ENCODE measurements at regions not wholly inside any gene's neighbourhood (a gene's known extent, or its start where the extent isn't known, plus 50 kb on each side); places are given as distances from the start of the nearest gene placed in this dataset.

DNA sequence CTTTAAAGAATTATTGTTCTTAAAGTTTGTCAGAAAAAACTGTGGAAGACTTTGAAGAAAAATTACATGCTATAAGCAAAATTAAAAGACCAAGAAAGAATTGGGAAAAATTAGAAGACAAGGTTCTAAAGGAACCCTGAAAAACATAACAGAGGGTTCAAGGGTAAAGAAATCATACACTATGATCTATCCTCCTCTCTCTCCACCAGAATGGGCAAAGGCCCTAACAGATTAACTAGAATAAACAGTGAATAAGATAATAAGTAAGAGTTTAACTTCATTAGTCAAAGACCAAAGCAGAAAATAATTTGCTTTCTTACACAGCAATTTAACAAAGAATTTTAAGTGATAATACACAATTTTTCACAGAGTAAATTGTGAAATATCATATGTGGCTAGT lies 201.2 kb upstream of the PDE10A start:
- ATAC-seq (replicated peaks; ENCODE audit: extremely low read depth, poor library complexity, severe bottlenecking) (no peak), DNase-seq (ENCODE audit: low spot score in 2 of 2) (no peak)
- Mint-ChIP-seq H3K36me3 (ENCODE audit: insufficient read depth) (no peaks in the 10 kb centered on the region), H3K27ac (ENCODE audit: low read depth) (no peak overlapping the region), H3K9me3 (peaks cover under 1% of the 10 kb centered on the region), H3K4me3 (no peak overlapping the region), H3K27me3 (peaks cover 78% of the 10 kb centered on the region), H3K4me1 (no peaks in the 10 kb centered on the region)

GRCh38 chr6:165863801-165864200 lies 200.8 kb upstream of the PDE10A start:
- H3K9me3 Mint-ChIP-seq: no peaks in the 10 kb centered on the region
- no peaks in the 10 kb centered on the region for H3K4me1 Mint-ChIP-seq
- H3K36me3 Mint-ChIP-seq (ENCODE audit: insufficient read depth): no peaks in the 10 kb centered on the region
- no peak overlapping the region for H3K4me3 Mint-ChIP-seq
- ATAC-seq (replicated peaks; ENCODE audit: extremely low read depth, poor library complexity, severe bottlenecking): no peak
- no peak for DNase-seq (ENCODE audit: low spot score in 2 of 2)
- H3K27ac Mint-ChIP-seq (ENCODE audit: low read depth): no peak overlapping the region
- H3K27me3 Mint-ChIP-seq: peaks cover 74% of the 10 kb centered on the region

- DNase-seq (ENCODE audit: low spot score in 2 of 2): no peak
- no peaks in the 10 kb centered on the region for H3K4me1 Mint-ChIP-seq
- H3K27me3 Mint-ChIP-seq: peaks cover 65% of the 10 kb centered on the region
- H3K9me3 Mint-ChIP-seq: no peaks in the 10 kb centered on the region
- H3K4me3 Mint-ChIP-seq: no peak overlapping the region
- H3K27ac Mint-ChIP-seq (ENCODE audit: low read depth): no peak overlapping the region
- ATAC-seq (replicated peaks; ENCODE audit: extremely low read depth, poor library complexity, severe bottlenecking): no peak
- no peaks in the 10 kb centered on the region for H3K36me3 Mint-ChIP-seq (ENCODE audit: insufficient read depth)
These were observed 199.8 kb upstream of the PDE10A start for GRCh38 chr6:165862813-165863212.

- ATAC-seq (replicated peaks; ENCODE audit: extremely low read depth, poor library complexity, severe bottlenecking) (no peak), DNase-seq (ENCODE audit: low spot score in 2 of 2) (no peak)
- Mint-ChIP-seq H3K4me3 (no peak overlapping the region), H3K4me1 (no peaks in the 10 kb centered on the region), H3K36me3 (ENCODE audit: insufficient read depth) (no peaks in the 10 kb centered on the region), H3K27me3 (peaks cover 66% of the 10 kb centered on the region), H3K9me3 (no peaks in the 10 kb centered on the region), H3K27ac (ENCODE audit: low read depth) (no peak overlapping the region)
These were observed 198.2 kb upstream of the PDE10A start for GRCh38 chr6:165861226-165861625.

DNA sequence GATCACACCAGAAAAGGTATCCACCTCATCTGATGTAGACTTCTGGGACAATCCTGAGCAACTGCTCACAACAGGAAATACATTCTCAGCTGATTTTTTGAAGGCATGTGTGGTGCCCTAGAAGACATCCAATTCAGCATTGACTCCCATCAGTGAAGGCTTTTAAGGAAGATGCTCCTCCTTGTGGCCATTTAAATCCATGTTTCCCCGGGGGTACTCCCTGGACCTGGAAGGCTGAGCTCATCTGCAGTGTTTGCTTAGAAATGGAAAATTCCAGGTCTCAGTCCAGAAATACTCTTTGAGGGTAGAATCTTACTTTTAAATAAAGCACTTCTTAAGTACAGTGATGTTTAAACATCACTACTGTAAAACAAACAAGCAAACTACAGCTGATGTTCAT lies 195.5 kb upstream of the PDE10A start:
- H3K36me3 Mint-ChIP-seq (ENCODE audit: insufficient read depth): no peaks in the 10 kb centered on the region
- DNase-seq (ENCODE audit: low spot score in 2 of 2) (no peak), ATAC-seq (replicated peaks; ENCODE audit: extremely low read depth, poor library complexity, severe bottlenecking) (no peak)
- H3K4me1 Mint-ChIP-seq: no peaks in the 10 kb centered on the region
- peaks cover 75% of the 10 kb centered on the region for H3K27me3 Mint-ChIP-seq
- no peak overlapping the region for H3K4me3 Mint-ChIP-seq
- H3K9me3 Mint-ChIP-seq: no peaks in the 10 kb centered on the region
- H3K27ac Mint-ChIP-seq (ENCODE audit: low read depth): no peak overlapping the region

- ATAC-seq (replicated peaks; ENCODE audit: extremely low read depth, poor library complexity, severe bottlenecking) (no peak), DNase-seq (ENCODE audit: low spot score in 2 of 2) (no peak)
- no peaks in the 10 kb centered on the region for H3K9me3 Mint-ChIP-seq
- peaks cover 71% of the 10 kb centered on the region for H3K27me3 Mint-ChIP-seq
- H3K4me1 Mint-ChIP-seq: no peaks in the 10 kb centered on the region
- H3K27ac Mint-ChIP-seq (ENCODE audit: low read depth): no peak overlapping the region
- H3K36me3 Mint-ChIP-seq (ENCODE audit: insufficient read depth): no peaks in the 10 kb centered on the region
- H3K4me3 Mint-ChIP-seq: no peak overlapping the region
These were observed 192.8 kb upstream of the PDE10A start for GRCh38 chr6:165855856-165856255.

DNA sequence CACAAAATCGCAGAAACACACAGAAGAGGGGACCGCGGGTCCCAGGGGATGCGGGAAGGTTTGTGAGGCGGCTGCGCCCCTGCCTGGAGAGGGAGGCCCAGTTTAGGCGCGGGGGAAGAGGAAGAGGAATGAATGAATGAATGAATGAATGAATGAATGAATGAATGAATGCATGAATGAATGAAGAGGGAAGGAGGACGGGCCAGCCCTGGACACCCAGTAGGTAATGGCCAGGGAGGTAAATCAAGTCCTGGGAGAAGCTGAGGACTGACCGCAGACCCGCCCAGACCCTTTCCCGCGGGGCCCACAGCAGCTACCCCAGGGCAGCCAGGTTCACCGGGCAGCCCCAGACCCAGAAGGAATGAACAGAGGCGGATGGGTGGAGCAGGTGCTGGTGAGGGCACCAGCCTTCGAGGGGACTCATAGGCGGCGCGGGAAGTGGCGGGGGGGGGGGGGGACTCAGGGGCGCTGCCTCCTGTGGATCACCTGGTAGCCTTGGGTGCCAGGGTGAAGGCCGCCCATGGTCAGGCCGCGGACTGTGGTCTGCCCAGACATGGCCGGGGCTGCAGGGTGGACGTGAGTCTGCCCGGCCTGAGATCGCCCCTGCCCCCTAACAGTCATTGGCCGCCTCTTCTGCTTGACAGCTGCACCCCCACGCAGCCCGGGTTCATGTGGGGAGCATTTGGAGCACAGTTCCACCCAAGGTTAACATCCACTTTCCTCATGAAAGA lies 192.0 kb upstream of the PDE10A start:
- Mint-ChIP-seq H3K27ac (ENCODE audit: low read depth) (no peak overlapping the region), H3K36me3 (ENCODE audit: insufficient read depth) (no peaks in the 10 kb centered on the region), H3K4me1 (no peaks in the 10 kb centered on the region), H3K4me3 (no peak overlapping the region), H3K9me3 (no peaks in the 10 kb centered on the region), H3K27me3 (peaks cover 68% of the 10 kb centered on the region)
- no peak for ATAC-seq (replicated peaks; ENCODE audit: extremely low read depth, poor library complexity, severe bottlenecking)
- no peak for DNase-seq (ENCODE audit: low spot score in 2 of 2)

DNA sequence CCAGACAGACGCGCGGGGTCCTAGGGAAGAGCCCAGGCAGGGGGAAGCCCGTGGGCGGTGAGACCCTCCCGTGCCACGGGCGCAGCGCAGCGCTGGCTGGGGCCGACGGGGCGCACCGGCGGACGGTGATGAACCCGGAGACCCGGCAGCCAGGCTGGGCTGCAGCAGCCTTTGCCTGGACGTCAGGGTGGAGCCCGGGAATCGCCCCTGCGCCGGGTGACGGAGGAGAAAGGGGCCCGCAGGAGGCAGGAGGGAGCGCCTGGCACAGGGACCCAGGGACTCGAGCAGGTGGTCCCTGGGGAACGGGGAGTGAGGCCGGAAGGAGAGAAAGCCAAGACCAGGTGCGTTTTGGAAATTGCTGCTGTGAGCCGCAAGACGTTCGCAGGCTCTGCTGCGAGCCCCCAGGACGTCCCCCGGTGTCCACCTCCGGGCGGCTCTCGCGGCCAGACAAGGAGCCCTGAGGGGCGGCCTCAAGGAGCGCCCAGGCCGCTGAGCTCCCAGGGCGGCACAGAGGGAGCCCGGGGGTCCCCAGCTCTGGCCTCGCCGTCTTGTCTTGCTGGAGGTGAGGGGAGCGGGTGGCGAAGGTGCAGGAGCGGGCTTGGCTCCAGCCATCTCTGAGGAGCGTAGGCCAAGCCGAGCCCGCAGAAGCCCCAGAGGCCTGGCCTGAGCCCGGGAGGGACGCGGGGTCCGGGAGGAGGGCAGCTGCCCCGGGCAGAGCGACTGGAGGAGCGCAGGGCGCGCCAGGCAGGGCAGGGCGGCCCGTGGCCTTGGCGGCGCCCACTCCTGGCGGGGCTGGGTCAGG lies 191.2 kb upstream of the PDE10A start:
- Mint-ChIP-seq H3K9me3 (no peaks in the 10 kb centered on the region), H3K27ac (ENCODE audit: low read depth) (no peak overlapping the region), H3K27me3 (peaks cover 67% of the 10 kb centered on the region), H3K4me3 (no peak overlapping the region), H3K4me1 (no peaks in the 10 kb centered on the region), H3K36me3 (ENCODE audit: insufficient read depth) (no peaks in the 10 kb centered on the region)
- DNase-seq (ENCODE audit: low spot score in 2 of 2) (no peak), ATAC-seq (replicated peaks; ENCODE audit: extremely low read depth, poor library complexity, severe bottlenecking) (no peak)

DNA sequence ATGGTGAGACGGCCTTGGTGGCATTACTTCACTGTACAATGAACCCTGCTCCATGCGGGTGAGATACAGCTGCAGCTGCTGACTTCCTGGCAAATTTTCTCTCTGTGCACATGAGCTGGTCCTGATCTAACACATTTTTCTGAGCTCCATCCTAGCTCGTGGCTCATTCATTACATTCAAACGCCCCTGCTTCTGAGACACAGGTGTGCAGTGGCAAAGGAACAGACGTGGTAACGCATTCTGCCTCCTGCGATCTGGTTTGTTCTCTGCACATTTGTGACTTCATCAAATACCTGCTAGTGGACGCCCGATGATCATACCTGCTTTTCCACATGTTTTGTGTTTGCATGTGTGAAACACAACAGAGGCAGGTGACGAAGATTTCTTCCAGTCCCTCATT lies 189.6 kb upstream of the PDE10A start:
- no peak for ATAC-seq (replicated peaks; ENCODE audit: extremely low read depth, poor library complexity, severe bottlenecking)
- no peak for DNase-seq (ENCODE audit: low spot score in 2 of 2)
- H3K27me3 Mint-ChIP-seq: peaks cover 69% of the 10 kb centered on the region
- H3K4me3 Mint-ChIP-seq: no peak overlapping the region
- H3K27ac Mint-ChIP-seq (ENCODE audit: low read depth): no peak overlapping the region
- H3K4me1 Mint-ChIP-seq: no peaks in the 10 kb centered on the region
- H3K36me3 Mint-ChIP-seq (ENCODE audit: insufficient read depth): no peaks in the 10 kb centered on the region
- no peaks in the 10 kb centered on the region for H3K9me3 Mint-ChIP-seq

DNA sequence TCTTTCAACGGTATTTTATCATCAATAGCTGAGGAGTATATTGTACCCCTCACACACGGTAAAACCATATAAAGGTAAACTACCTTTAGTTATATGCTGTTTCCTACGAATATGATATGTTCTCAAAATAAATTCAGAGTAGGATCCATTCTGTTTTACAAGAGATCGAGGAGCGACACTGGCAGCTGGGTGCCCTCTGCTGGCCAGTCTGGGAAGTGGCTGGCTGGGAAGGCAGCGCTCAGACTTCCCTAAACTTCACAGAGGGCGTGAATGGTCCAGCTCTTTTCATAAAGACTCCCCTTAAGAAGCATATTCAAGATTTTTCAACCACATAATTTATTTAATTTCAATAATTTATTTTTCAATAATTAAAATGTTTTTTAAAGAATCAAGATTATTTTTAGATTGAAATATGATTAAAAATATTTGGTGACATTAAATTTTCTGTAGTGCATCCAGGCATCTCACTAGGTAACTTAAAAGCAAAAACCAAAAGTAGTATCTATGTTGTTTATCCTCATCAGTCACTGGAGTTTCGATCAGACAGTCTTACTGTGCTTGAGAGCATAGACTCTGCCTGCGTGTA lies 187.5 kb upstream of the PDE10A start:
- no peak overlapping the region for H3K4me3 Mint-ChIP-seq
- H3K27ac Mint-ChIP-seq (ENCODE audit: low read depth): no peak overlapping the region
- no peaks in the 10 kb centered on the region for H3K36me3 Mint-ChIP-seq (ENCODE audit: insufficient read depth)
- peaks cover 69% of the 10 kb centered on the region for H3K27me3 Mint-ChIP-seq
- no peak for DNase-seq (ENCODE audit: low spot score in 2 of 2)
- no peaks in the 10 kb centered on the region for H3K4me1 Mint-ChIP-seq
- peak; percentile 52 for ATAC-seq (replicated peaks; ENCODE audit: extremely low read depth, poor library complexity, severe bottlenecking)
- no peaks in the 10 kb centered on the region for H3K9me3 Mint-ChIP-seq

DNA sequence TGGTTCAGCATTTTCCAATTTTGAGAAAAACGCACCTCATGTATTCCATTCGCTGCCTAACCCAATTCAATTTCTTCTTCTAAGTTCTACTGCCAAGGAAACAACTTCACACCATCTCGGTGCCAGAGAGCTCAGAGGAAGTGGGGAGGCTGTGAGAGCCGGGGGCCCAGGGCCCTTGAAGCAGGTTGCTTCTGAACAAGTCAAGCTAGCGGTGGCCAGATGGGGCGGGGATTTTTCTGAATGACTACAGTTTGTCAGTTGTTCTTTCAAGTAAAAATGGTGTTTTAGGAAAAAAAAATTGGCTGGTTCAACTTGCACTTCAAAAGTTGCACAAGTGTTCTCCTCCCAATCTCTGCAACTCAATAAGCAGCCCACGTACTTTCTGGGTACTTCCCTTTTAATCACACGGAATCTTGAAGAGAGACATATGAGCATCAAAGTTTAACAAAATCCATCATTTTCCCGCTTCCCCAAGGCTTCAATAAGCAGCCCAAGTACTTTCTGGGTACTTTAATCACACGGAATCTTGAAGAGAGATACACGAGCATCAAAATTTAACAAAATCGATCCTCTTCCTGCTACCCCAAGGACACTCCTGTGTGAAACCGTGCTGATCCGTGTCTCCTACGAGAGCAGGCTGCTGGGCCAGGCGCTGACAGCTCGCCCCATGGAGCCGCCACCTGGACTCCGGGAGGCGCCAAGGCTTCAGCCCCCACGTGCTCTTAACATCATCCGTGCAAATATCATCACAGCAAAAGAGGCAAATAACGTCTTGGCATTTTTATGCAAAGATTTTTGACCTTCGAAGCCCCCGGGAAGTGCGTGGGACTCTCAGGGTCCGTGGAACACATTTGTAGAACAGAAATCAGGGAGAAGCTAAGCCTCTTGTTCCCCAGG lies 186.7 kb upstream of the PDE10A start:
- Mint-ChIP-seq H3K9me3 (no peaks in the 10 kb centered on the region), H3K27me3 (peaks cover 66% of the 10 kb centered on the region), H3K4me1 (no peaks in the 10 kb centered on the region), H3K4me3 (no peak overlapping the region), H3K36me3 (ENCODE audit: insufficient read depth) (no peaks in the 10 kb centered on the region), H3K27ac (ENCODE audit: low read depth) (no peak overlapping the region)
- DNase-seq (ENCODE audit: low spot score in 2 of 2) (no peak), ATAC-seq (replicated peaks; ENCODE audit: extremely low read depth, poor library complexity, severe bottlenecking) (no peak)

DNA sequence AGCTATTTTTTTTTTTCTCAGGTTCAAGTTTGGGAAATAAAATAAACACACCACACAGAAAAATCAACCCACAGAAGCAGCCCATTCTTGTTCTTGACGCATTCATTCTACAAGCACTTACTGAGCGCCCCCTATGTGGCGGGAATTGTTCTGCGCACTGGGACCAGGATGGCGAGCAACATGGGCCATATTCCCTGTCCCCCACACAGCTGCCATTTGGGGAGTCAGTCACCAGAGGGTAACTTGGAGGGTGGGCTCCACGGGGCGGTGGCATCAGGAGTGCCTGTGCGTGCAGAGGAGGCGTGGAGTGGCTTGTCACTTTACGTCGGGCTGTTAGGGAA lies 185.0 kb upstream of the PDE10A start:
- H3K9me3 Mint-ChIP-seq: no peaks in the 10 kb centered on the region
- DNase-seq (ENCODE audit: low spot score in 2 of 2): no peak
- H3K4me1 Mint-ChIP-seq: no peaks in the 10 kb centered on the region
- H3K27me3 Mint-ChIP-seq: peaks cover 63% of the 10 kb centered on the region
- no peak overlapping the region for H3K4me3 Mint-ChIP-seq
- H3K36me3 Mint-ChIP-seq (ENCODE audit: insufficient read depth): no peaks in the 10 kb centered on the region
- no peak overlapping the region for H3K27ac Mint-ChIP-seq (ENCODE audit: low read depth)
- ATAC-seq (replicated peaks; ENCODE audit: extremely low read depth, poor library complexity, severe bottlenecking): no peak

Data from central memory CD8-positive, alpha-beta T cell (primary cell).